ENCODE measurements at regions not wholly inside any gene's neighbourhood (a gene's known extent, or its start where the extent isn't known, plus 50 kb on each side); places are given as distances from the start of the nearest gene placed in this dataset.

- Histone ChIP-seq H3K36me3 (ENCODE audit: control insufficient read depth, insufficient read depth, low read length) (no peaks in the 10 kb centered on the region), H3K27me3 (ENCODE audit: control insufficient read depth, insufficient read depth, low read length) (no peaks in the 10 kb centered on the region), H3K4me3 (ENCODE audit: low read depth, low read length) (no peak overlapping the region)
- no peak for TF ChIP-seq CTCF (IDR thresholded peaks at IDR 0.05; ENCODE audit: insufficient read depth, low read depth, low read length)
- ChIA-PET POLR2A (no interaction called here), CTCF (no interaction called here)
- no peak for DNase-seq (ENCODE audit: low read depth)
These were observed 333.8 kb downstream of the CXCL12 start for GRCh38 chr10:44051091-44051490.

- Histone ChIP-seq H3K36me3 (ENCODE audit: control insufficient read depth, insufficient read depth, low read length) (no peaks in the 10 kb centered on the region), H3K27me3 (ENCODE audit: control insufficient read depth, insufficient read depth, low read length) (no peaks in the 10 kb centered on the region), H3K4me3 (ENCODE audit: low read depth, low read length) (no peak overlapping the region)
- TF ChIP-seq CTCF (IDR thresholded peaks at IDR 0.05; ENCODE audit: insufficient read depth, low read depth, low read length): no peak
- DNase-seq (ENCODE audit: low read depth): no peak
- ChIA-PET CTCF (interaction anchor here (1.4 kb wide), 1 partner anchor 359 kb away, joined by 4 read pairs; no protein-coding TSS in a partner anchor), POLR2A (no interaction called here)
These were observed 335.4 kb downstream of the CXCL12 start for GRCh38 chr10:44049301-44050015.

GRCh38 chr10:44047361-44047760, 337.5 kb downstream of the CXCL12 start:
- CTCF ChIA-PET: interaction anchor here (1.2 to 1.9 kb wide), 4 partner anchors 46 to 357 kb away, joined by 3 to 7 read pairs (median 4); no protein-coding TSS in a partner anchor
- no peaks in the 10 kb centered on the region for H3K27me3 ChIP-seq (ENCODE audit: control insufficient read depth, insufficient read depth, low read length)
- H3K36me3 ChIP-seq (ENCODE audit: control insufficient read depth, insufficient read depth, low read length): no peaks in the 10 kb centered on the region
- no peak overlapping the region for H3K4me3 ChIP-seq (ENCODE audit: low read depth, low read length)
- no peak for DNase-seq (ENCODE audit: low read depth)
- TF ChIP-seq CTCF (IDR thresholded peaks at IDR 0.05; ENCODE audit: insufficient read depth, low read depth, low read length): no peak
- POLR2A ChIA-PET: no interaction called here

GRCh38 chr10:44046605-44047004, 338.3 kb downstream of the CXCL12 start:
- peak; percentile 35; the same call in 1 of the 2 replicates for TF ChIP-seq CTCF (IDR thresholded peaks at IDR 0.05; ENCODE audit: insufficient read depth, low read depth, low read length)
- Histone ChIP-seq H3K4me3 (ENCODE audit: low read depth, low read length) (no peak overlapping the region), H3K36me3 (ENCODE audit: control insufficient read depth, insufficient read depth, low read length) (no peaks in the 10 kb centered on the region), H3K27me3 (ENCODE audit: control insufficient read depth, insufficient read depth, low read length) (no peaks in the 10 kb centered on the region)
- CTCF ChIA-PET: interaction anchor here (0.7 to 1.9 kb wide), 6 partner anchors 9 to 356 kb away, joined by 3 to 7 read pairs (median 4); no protein-coding TSS in a partner anchor
- DNase-seq (ENCODE audit: low read depth): no peak
- POLR2A ChIA-PET: no interaction called here

- Histone ChIP-seq H3K27me3 (ENCODE audit: control insufficient read depth, insufficient read depth, low read length) (no peaks in the 10 kb centered on the region; the same call in 1 of the 2 replicates), H3K4me3 (ENCODE audit: low read depth, low read length) (no peak overlapping the region), H3K36me3 (ENCODE audit: control insufficient read depth, insufficient read depth, low read length) (no peaks in the 10 kb centered on the region)
- ChIA-PET CTCF (interaction anchor here (0.9 to 2.1 kb wide), 4 partner anchors 8 to 144 kb away, joined by 3 to 7 read pairs (median 6); no protein-coding TSS in a partner anchor), POLR2A (no interaction called here)
- TF ChIP-seq CTCF (IDR thresholded peaks at IDR 0.05; ENCODE audit: insufficient read depth, low read depth, low read length): no peak
- no peak for DNase-seq (ENCODE audit: low read depth)
These were observed 339.9 kb downstream of the CXCL12 start for GRCh38 chr10:44045020-44045419.
